GM18499 (cell line): ENCODE measurements at regions not wholly inside any gene's neighbourhood (a gene's known extent, or its start where the extent isn't known, plus 50 kb on each side); places are given as distances from the start of the nearest gene placed in this dataset.
"Not testable (repeated sequence)": the region's sequence is repeated elsewhere in the genome, so short reads cannot be mapped to it uniquely, and the experiment has no call there.

Experiments used
- ATAC-seq: cut with Tn5 transposase; IDR thresholded peaks from one replicate; pipeline ENCODE4 v1.9.1; 2021; ENCODE audit warnings: moderate number of reproducible peaks; ENCODE audit not compliant: insufficient read depth, unreplicated experiment

DNA sequence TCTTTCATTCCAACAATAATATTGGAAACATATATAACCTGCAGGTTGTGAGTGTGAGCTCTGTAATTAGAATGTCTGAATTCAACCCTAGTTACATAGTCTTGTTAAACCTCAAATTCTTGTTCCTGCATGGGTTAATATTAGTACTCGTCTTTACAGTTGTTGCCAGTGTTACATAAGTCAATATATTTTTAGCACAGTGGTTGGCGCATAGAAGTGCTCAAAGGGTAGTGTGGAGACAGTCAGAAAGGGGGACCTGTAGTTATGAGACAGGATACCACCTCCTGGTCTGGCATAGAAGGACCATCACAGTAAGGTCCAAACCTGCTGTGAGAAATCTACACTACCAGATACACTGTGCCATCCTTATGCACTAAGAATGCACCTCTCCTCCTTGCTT lies 1045.9 kb upstream of the SLIT2 start:
- ATAC-seq: no peak

DNA sequence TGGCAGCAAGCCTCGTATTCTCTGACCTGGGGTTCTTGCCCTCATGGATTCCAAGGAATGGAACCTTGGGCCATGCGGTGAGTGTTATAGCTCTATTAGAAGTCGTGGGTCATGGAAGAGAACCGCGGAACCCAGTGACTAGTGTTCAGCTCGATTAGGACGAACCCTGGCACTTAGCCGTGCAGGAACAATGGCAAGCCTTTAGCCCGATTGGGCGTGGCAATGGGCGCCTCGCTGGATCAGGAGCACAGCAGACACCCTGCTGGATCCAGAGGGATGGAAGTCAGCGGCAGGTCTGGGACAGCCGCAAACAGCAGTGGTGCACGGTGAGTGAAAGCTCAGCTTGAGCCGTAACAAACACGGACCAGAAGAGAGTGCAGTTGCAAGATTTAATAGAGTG lies 1053.9 kb upstream of the SLIT2 start:
- ATAC-seq: not testable (repeated sequence)

DNA sequence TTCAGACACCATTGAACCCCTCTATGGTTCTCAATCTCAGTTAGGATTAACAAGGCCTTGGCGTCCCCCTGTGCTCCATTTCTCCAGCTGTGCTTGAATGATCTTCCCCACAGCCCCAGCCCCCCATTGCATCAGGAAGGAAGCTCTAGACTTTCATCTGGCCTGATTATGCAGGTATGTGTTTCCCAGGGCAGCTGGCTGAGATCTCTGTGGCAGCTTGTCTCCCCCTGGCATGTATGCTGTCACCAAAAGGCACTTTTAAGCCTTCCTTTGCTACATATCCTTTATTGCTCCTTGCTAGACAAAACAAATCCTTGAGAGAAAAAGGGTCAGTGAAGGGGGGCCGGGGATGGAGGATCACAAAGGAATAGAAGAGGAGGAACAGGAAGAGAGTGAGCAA lies 1056.0 kb upstream of the SLIT2 start:
- ATAC-seq: no peak

DNA sequence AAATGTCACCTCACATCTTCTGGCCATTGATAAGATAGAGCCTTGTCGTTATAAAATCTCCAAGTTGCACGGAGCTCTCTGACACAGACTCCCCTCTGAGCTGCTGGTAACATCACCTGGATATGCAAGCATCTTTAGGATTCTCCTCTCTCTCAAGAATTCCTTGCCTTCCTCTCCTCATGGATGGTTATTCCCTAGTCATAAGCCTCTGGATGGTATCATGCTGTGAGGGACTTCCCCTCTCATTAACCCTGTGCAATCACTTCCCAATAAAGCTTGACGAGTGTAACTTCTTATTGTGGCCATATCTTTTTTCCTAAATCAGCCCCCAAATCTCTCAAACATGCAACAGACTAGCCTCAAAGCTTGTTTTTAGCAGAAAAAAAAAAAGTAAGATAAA lies 1057.0 kb upstream of the SLIT2 start:
- ATAC-seq: no peak

DNA sequence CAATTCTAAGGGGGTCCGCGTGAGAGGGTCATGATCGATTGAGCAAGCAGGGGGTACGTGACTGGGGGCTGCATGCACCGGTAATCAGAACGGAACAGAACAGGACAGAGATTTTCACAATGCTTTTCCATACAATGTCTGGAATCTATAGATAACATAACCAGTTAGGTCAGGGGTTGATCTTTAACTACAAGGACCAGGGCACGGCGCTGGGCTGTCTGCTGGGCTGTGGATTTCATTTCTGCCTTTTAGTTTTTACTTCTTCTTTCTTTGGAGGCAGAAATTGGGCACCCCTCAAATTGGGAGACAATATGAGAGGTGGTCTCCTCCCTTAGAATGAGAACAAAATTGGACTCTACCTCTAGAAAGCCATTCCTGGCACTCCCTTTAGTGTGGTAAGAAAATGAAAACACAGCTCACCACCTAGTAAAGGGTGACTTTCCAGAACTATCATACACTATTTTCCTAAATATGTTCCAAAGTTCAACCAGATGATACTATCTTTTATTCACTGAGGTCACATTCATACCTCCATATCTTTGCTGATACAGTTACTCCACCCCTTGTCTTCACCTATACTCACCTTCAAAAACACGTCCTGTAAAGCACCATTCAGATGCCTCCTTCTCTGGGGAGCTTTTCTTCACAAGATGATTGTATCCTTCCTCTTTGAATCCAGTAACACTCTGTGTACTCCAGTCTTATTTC lies 1058.3 kb upstream of the SLIT2 start:
- ATAC-seq: no peak

DNA sequence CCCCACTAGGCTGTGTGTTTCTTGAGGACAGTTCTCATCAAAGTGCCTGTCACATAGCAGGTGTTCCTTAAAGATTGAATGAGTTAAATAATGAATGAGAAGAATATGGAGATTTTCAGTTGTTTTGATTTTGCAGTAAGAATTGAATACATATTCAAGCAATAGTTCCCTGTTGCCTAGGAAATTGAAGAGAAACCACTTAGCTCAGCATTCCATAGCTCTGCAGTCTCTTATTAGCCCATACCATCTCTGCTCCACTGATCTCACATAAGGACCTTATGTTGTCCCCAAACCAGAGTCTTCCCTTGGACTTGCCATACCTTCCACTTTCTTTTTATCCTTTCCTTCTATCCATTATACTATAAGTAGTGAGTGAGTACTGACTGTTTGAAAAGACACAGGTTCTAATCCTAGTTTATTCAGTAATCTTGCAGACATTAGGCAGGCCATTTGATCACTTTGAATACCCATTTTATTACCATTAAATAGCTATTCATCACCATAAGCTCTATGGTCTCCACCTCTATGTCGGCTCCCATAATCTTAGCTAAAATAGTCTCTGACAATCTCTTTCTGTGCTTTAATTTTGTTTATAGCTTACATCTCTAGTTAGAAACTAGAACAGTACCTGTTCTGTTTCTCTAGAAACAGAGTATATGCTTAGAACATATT lies 1059.6 kb upstream of the SLIT2 start:
- no peak for ATAC-seq

DNA sequence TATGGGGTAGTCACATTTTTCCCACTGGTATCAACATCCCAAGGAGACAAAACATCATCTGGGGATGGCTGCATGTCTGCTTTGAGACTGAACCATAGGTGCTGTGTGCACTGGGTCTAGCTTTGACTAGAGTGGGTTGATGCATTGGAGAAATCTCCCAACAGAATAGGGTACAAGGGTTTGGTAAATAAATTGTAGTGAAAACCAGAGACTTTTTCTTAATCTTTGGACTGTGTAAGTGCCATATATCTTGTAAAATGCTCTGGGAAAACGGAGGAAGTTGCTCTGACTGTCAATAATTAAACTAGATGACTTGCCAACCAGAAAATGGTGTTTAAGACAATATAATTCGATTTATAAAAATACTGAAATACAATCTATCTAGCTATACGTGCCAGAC lies 1064.0 kb upstream of the SLIT2 start:
- ATAC-seq: no peak

DNA sequence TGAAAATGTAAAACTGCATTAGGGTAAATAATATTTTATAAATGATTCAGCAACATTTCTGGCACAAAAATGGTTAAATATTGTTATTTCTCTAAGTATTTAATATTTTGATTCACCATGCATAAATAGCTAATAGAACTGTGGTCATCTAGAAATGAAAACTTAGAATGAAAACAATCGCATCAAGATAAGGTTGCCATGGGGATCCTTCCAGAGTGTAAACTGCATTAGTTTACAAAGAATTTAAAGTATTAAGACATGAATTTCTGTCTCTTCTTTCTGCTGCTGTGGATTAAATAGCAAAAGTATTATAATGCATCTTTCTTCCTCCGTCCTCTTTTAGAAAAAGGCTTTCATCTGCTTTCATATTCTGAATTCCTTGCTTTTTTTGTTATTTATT lies 1064.6 kb upstream of the SLIT2 start:
- ATAC-seq: no peak

DNA sequence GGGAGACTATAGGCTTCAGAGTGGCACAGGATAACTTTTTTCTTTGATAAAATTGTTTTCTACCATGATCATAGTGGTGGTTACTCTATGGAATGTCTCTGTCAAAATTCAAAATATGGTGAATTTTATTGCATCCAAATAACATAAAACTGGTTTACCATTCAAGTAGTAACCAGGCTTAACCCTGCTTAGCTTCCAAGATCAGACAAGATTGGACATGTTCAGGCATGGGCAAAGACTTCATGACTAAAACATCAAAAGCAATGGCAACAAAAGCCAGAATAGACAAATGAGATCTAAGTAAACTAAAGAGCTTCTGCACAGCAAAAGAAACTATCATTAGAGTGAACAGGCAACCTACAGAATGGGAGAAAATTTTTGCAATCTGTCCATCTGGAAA lies 1070.1 kb upstream of the SLIT2 start:
- ATAC-seq: not testable (repeated sequence)

DNA sequence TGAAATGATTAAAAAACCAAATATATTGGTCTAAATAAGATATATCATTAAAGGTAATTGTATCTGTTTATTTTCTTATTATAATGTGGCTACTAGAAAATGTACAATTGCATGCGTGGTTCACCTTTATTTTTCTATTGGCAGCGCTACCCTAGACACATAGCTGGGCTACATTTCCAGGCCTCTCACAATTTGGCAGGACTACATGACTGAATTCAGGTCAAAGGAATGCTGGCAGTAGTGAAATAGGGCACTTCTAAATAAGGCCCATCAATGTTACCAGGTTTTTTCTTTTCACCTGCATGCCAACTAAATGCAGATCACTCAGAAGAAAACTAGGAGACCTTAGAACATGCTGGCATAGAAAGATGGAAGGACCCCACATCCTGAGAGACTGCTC lies 1072.9 kb upstream of the SLIT2 start:
- no peak for ATAC-seq

DNA sequence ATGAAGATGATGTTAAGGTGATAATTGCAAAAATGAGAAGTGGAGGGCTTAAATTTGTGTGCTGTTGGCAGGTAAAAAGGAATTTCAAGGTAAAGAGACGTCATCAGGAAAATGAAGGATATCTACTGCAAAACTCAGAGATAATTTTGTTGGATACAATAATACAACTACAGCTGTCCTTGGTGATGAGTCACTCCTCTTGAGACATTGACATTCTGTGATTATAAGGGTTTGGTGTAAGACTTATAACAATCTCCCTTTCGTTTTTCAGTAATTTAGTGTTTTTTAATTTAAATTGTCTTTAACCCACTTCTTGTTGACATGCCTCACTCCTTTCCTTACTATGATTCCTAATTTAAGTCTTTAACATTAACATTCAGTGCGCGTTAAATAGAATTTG lies 1074.1 kb upstream of the SLIT2 start:
- no peak for ATAC-seq

DNA sequence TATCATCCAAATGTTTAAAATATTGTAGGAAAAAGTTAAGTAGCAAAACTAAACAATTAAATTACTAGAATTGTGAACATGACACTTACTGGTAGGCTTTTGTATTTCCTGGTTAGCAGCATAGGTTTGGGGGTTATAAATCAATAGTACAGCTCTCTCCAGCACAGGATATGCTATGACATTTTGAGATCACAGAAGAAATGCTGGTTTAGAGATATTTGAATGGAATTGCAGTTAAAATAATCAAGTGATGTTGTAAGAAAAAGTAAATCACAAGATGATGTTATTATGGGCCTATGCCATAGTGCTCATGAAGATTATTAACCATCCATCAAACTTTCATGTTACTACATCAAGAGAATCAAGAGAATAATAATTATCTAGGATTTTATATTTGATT lies 1079.9 kb upstream of the SLIT2 start:
- no peak for ATAC-seq

DNA sequence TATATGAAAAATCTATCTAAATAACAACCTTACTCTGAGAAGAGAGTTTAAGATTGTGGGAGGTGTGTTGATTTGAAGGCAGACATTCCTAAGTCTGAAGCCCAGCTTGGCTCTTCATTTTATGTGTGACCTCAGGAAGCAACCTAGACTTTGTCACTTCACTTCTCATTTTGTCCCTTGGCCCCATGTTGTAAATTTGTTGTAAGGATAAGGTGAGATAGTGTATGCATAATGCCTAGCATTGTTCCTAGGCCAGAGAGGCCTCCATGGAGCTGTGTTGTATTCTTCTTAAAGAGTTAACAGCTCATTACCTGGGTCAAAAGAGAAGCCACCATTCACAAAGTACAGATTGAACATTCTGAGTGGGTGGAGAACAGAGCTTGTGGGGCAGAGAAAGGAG lies 1084.4 kb upstream of the SLIT2 start:
- ATAC-seq: no peak

DNA sequence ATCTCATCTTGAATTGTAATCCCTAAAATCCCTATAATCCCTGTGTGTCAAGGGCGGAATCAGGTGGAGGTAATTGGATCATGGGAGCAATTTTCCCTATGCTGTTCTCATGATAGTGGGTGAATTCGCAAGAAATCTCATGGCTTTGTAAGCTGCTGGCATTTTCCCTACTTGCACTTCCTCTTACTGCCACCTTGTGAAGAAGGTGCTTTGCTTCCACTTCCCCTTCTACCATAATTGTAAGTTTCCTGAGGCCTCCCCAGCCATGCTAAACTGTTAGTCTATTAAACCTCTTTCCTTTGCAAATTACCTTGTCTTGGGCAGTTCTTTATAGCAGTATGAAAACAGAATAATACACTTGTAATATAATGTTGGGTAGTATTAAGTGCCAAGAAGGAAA lies 1087.4 kb upstream of the SLIT2 start:
- ATAC-seq: no peak

DNA sequence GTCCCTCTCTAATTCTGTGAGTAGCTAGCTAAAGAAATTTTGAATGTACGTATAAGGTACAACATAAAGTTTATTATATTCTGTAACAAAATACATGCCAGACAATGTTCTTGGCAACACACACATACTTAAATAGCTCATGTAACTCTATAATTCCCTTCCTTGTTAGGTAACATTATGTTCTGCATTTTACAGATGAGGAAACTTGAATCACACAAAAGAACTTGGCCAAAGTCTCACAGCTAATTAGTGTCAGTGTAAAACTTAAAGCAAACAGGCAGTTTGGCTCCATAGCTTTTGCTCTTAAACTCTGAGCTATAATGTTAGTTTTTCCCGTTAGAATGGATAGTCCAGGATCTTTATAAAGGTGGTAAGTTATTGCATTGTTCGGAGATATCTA lies 1091.8 kb upstream of the SLIT2 start:
- no peak for ATAC-seq

DNA sequence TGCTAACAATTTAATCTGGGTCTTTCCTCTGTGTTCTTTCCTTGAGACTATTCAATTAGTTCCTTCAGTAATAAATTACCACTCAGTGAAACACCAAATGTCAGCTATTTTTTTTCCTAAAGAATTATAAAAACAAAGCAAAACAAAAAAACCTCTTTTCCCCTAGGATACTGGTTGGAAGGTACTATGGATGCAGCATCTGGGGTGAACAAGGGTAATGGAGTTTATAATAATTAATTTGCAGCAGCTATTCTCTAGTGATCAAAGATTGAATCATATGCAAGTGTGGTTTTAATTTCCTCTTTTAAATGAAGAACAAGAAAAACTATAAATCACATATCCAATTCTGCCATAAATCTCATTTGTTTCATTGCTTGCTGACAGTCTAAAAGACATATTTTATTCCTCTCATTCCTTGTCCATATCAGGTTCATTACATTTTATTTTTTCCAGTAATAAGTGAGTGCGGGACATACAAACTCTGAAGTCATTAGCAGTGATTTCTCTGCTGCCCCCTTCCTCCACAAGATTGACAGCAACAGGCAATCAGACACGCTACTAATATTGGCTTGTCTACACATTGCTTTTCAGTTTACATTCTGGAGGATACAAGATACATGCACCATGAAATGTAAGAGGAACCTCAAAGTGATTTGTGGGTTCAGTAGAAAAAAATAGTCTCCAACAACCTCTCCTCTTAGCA lies 1093.4 kb upstream of the SLIT2 start:
- ATAC-seq: no peak

DNA sequence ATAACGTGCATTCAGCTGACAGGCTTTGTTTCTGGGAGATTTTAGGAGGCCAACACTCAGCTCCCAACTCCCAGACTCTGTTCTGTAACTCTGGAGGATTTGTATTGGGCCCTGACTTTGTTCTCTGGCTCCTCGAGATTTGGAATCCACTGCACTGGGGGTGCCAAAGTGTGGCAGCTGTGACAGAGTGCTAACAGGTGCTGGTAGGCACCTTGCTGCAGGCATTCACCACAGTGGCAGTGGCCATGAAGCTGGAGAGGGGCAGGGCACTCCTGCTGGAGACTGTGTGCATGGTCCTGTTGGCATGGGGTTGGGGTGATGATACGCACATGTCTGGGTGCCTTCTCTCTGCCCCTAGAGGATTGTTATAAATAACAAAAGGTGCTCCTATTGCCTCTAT lies 1094.9 kb upstream of the SLIT2 start:
- ATAC-seq: no peak

DNA sequence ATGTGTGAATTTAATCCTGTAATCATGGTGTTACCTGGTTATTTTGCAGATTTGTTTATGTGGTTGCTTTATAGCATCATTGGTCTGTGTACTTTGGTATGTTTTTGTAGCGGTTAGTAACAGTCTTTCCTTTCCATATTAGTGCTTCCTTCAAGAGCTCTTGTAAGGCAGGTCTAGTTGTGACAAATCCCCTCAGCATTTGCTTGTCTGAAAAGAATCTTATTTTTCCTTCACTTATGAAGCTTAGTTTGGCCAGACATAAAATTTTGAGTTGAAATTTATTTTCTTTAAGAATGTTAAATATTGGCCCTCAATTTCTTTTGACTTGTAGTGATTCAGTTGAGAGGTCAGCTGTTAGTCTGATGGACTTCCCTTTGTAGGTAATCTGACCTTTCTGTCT lies 1096.1 kb upstream of the SLIT2 start:
- no peak for ATAC-seq

DNA sequence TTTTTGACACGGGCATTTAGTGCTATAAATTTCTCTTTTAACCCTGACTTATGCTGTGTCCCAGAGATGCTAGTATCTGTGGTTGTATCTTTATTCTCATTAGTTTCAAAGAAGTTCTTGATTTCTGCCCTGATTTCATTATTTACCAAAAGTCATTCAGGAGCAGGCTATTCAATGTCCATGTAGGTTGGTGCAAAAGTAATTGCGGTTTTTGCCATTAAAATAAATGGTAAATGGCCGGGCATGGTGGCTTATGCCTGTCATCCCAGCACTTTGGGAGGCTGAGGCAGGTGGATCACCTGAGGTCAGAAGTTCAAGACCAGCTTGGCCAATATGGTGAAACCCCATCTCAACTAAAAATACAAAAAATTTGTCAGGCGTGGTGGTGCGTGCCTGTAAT lies 1097.4 kb upstream of the SLIT2 start:
- not testable (repeated sequence) for ATAC-seq

DNA sequence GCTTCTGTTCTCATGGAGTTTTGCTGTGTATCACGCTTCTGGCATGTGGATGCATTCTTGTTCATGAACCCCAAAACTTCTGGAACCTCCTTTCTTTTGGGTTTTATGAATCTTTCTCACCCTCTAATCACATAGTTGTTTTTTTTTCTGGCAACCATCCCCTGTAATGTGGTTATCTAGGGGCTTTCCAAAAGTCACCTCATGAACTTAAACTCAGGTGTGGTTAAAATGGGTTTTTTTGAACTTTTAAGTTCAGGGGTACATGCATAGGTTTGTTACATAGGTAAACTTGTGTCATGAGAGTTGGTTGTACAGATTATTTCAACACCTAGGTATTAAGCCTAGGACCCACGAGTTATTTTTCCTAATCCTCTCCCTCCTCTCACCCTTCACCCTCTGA lies 1099.4 kb upstream of the SLIT2 start:
- no peak for ATAC-seq

DNA sequence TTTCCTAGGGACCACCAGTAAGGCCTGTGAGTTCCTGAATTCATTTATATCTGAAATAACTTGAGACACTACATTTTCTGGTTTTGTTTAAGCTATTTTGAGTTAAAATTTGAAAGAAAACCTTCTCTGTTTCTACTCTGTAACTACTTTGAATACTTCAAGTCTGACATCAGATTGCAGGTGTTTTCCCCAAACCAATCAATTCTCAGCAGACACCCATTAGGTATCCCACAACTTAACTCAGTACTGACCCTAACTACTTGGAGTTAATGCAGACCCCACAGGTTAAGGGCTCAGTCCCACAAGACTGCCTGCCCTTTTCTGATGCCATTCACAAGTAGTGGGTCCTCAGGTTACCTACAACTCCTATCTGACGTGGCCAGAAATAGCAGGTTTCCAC lies 1100.0 kb upstream of the SLIT2 start:
- no peak for ATAC-seq

DNA sequence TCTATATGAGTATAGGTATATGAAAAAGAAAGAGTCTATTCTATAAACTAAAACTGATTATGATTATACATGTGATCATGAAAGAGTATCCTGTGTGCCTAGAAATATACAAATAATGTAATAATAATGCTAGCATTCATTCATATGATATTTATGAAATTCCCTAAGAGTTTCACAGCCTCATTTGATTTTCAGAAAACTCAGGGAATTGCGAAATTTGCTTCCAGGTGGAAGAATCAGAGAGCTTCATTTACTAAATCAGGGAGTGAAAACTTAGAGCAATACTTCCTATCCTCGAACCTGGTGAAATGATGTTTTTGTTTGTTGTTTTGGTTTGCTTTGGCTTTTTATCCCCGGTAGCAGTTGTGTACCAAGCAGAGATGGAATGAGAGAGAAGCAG lies 1105.7 kb upstream of the SLIT2 start:
- ATAC-seq: no peak
